22Rv1 (cell line): ENCODE measurements at regions not wholly inside any gene's neighbourhood (a gene's known extent, or its start where the extent isn't known, plus 50 kb on each side); places are given as distances from the start of the nearest gene placed in this dataset.

Experiments
- CTCF ChIP-seq: fragments of 450-650 bp; IDR thresholded peaks from 2 replicates; pipeline ENCODE4 v1.5.1; 2017; ENCODE audit warnings: mild to moderate bottlenecking
- ZFX ChIP-seq: fragments of 450-650 bp; IDR thresholded peaks from 2 replicates; pipeline ENCODE4 v1.6.1; 2017; ENCODE audit warnings: antibody characterized with exemption, borderline replicate concordance

- TF ChIP-seq CTCF (no peak), ZFX (no peak)
Measured at GRCh38 chr7:17405786-17406185, 107.3 kb downstream of the AHR start.
